Ovary (tissue), 7 donors: ENCODE measurements at regions not wholly inside any gene's neighbourhood (a gene's known extent, or its start where the extent isn't known, plus 50 kb on each side); places are given as distances from the start of the nearest gene placed in this dataset.
A peak's percentile ranks its signal among the peaks of the same experiment; 100 is the strongest.

ENCODE experiments used
- DNase-seq, 5 donors: peaks; one replicate each; pipeline ENCODE4 v3.0.0-alpha.2; 2019 to 2020
- H3K27ac ChIP-seq, 2 donors: fragments of 200-600 bp; one replicate each; pipeline versions ENCODE4 v1.5.1 to v1.8.0; 2019 to 2022
- H3K27me3 ChIP-seq: fragments of 200-600 bp; one replicate; pipeline ENCODE4 v1.8.0; 2022
- H3K36me3 ChIP-seq: fragments of 200-600 bp; sonication (generic); one replicate; pipeline ENCODE4 v1.5.1; 2019
- H3K4me1 ChIP-seq: one replicate; pipeline ENCODE4 v1.8.1; 2013; ENCODE audit warnings: mild to moderate bottlenecking, moderate library complexity; ENCODE audit not compliant: insufficient read depth
- H3K4me3 ChIP-seq: fragments of 200-600 bp; sonication (generic); one replicate; pipeline ENCODE4 v1.5.1; 2017
- H3K9me3 ChIP-seq, 2 donors: fragments of 200-600 bp in 1 of 2; sonication (generic) in 1 of 2; one replicate each; pipeline versions ENCODE4 v1.5.1 to v1.8.1; 2013 to 2019; ENCODE audit warnings: mild to moderate bottlenecking in 1 of 2, moderate library complexity in 1 of 2
- CTCF ChIP-seq, 3 donors: fragments of 450-650 bp in 2 of 3; fragments of 200-600 bp in 1 of 3; IDR thresholded peaks; one replicate each; pipeline versions ENCODE4 v1.5.1 to v1.8.0; 2016 to 2022; ENCODE audit warnings: antibody characterized with exemption in 3 of 3, mild to moderate bottlenecking in 1 of 3
- EP300 ChIP-seq: sonication (generic); formaldehyde crosslinking; IDR thresholded peaks from one replicate; pipeline ENCODE4 v1.6.1; 2017; ENCODE audit warnings: antibody characterized with exemption
- POLR2A ChIP-seq: fragments of 450-650 bp; IDR thresholded peaks from one replicate; pipeline ENCODE4 v1.6.1; 2017; ENCODE audit warnings: antibody characterized with exemption, mild to moderate bottlenecking, moderate library complexity
- WGBS, 3 donors: extraction: QIAGEN DNeasy Blood & Tissue Kit in 1 of 3; methylation state at CpG; one replicate each; pipeline versions ENCODE4 v1.1.5 to v1.1.7; 2013 to 2017; 5-methylcytosine and 5-hydroxymethylcytosine counted together
- intact Hi-C, 4 donors: fragments of 100-400 bp; cut with DNase I; formaldehyde crosslinking; loops; one replicate each; pipeline versions ENCODE4 v1.11.0 to v1.15.1; 2022 to 2023
- donor health status: DM: no; HTN: no; CAD: no; lungs with moderate emphysema.
- donor health status: DM: no; HTN: no; CAD: no.
- donor health status: Bipolar disorder and iron deficiency.
- donor health status: DM: no; HTN: no; CAD: no.
- donor health status: DM: yes; HTN: yes; CAD: no.

- H3K4me3 ChIP-seq, result no peak overlapping the region
- no peaks in the 10 kb centered on the region for H3K9me3 ChIP-seq
- H3K27ac ChIP-seq, result peak overlapping the region; percentile 51 to 97
- H3K4me1 ChIP-seq, result peaks cover 30% of the 10 kb centered on the region
- H3K27me3 ChIP-seq, result no peaks in the 10 kb centered on the region
- 15 to 17% (median 16%) methylated on average over 11 of the region's 11 CpGs for WGBS, 3 donors
- intact Hi-C loops, result loop anchor here in 3 of 4 donors (5.0 kb wide), 3 partner anchors 87 to 117 kb away; partner anchors contain the start of gene CEBPB (in 3 of the 3)
- TF ChIP-seq EP300 (no peak), POLR2A (no peak), CTCF (IDR thresholded peaks at IDR 0.05) (no peak)
- H3K36me3 ChIP-seq, result no peaks in the 10 kb centered on the region
- DNase-seq, result peak in 1 of 5 donors; percentile 57
Observed at GRCh38 chr20:50309280-50309763, 118.7 kb downstream of the CEBPB start.

GRCh38 chr20:50309764-50310672 lies 119.4 kb downstream of the CEBPB start:
- intact Hi-C loops, result loop anchor here in 3 of 4 donors (5.0 to 10.0 kb wide), 4 partner anchors 88 to 145 kb away; partner anchors contain the start of gene CEBPB (in 3 of the 3)
- TF ChIP-seq EP300, result no peak
- TF ChIP-seq POLR2A, result no peak
- TF ChIP-seq CTCF (IDR thresholded peaks at IDR 0.05), result no peak
- Histone ChIP-seq H3K9me3 (no peaks in the 10 kb centered on the region), H3K27ac (peak overlapping the region; percentile 51 to 97), H3K4me3 (no peak overlapping the region), H3K27me3 (no peaks in the 10 kb centered on the region), H3K36me3 (no peaks in the 10 kb centered on the region), H3K4me1 (peaks cover 29% of the 10 kb centered on the region)
- peak in 1 of 5 donors; percentile 51 for DNase-seq
- WGBS, 3 donors, result 84 to 89% (median 86%) methylated on average over 20 of the region's 20 CpGs

DNA sequence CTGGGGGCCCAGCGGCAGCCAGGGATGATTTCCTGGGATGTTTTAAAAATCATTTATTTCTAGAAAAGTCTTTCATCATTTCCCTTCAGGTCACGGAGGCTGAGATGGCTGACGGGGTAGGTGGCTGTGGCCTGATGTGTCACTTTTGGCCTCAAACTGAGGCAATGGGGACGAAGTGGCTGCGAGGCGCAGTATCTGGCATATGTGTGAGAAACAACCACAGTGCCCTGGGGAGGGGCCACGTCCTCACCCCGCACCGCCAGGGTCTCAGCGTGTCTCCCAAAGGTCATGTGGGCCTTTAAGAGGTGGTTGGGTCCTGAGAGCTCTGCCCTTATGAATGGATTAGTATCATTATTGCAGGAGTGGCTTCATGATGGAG lies 120.0 kb downstream of the CEBPB start:
- TF ChIP-seq EP300 (no peak), CTCF (IDR thresholded peaks at IDR 0.05) (no peak), POLR2A (no peak)
- H3K27ac ChIP-seq, result peak overlapping the region; percentile 2 to 27
- 94 to 95% (median 94%) methylated on average over 10 of the region's 10 CpGs for WGBS, 3 donors
- H3K4me3 ChIP-seq, result no peak overlapping the region
- peak in 1 of 5 donors; percentile 33 for DNase-seq
- intact Hi-C loops, result loop anchor here in 1 of 4 donors (10.0 kb wide), 1 partner anchor 144 kb away; no protein-coding TSS in a partner anchor
- H3K36me3 ChIP-seq, result no peaks in the 10 kb centered on the region
- H3K27me3 ChIP-seq, result no peaks in the 10 kb centered on the region
- peaks cover 25% of the 10 kb centered on the region for H3K4me1 ChIP-seq
- H3K9me3 ChIP-seq, result no peaks in the 10 kb centered on the region

GRCh38 chr20:50311308-50312001 lies 120.8 kb downstream of the CEBPB start:
- no peak overlapping the region for H3K4me3 ChIP-seq
- 78 to 81% (median 79%) methylated on average over 12 of the region's 12 CpGs for WGBS, 3 donors
- H3K36me3 ChIP-seq, result no peaks in the 10 kb centered on the region
- no peaks in the 10 kb centered on the region for H3K27me3 ChIP-seq
- TF ChIP-seq POLR2A, result no peak
- TF ChIP-seq EP300, result no peak
- no peak for TF ChIP-seq CTCF (IDR thresholded peaks at IDR 0.05)
- peak overlapping the region; percentile 2 to 27 for H3K27ac ChIP-seq
- peak in 1 of 5 donors; percentile 29 for DNase-seq
- intact Hi-C loops, result loop anchor here in 1 of 4 donors (10.0 kb wide), 1 partner anchor 143 kb away; no protein-coding TSS in a partner anchor
- no peaks in the 10 kb centered on the region for H3K9me3 ChIP-seq
- peaks cover 17% of the 10 kb centered on the region for H3K4me1 ChIP-seq
